HEK293 (cell line): ENCODE measurements at regions not wholly inside any gene's neighbourhood (a gene's known extent, or its start where the extent isn't known, plus 50 kb on each side); places are given as distances from the start of the nearest gene placed in this dataset.

Experiments
- CTCF ChIA-PET: fragments of 350-600 bp; formaldehyde crosslinking; extraction: SDS; loops from one replicate; lab custom pipeline; 2021; ENCODE audit warnings: antibody characterized with exemption; lab: Yijun Ruan, JAX
- POLR2A ChIA-PET: fragments of 300-600 bp; formaldehyde crosslinking; extraction: SDS; loops from one replicate; lab custom pipeline; 2020; ENCODE audit warnings: antibody characterized with exemption, inconsistent platforms; lab: Yijun Ruan, JAX
- H3K27ac ChIP-seq: fragments of 200-500 bp; sonication (Bioruptor generic); 2 replicates; pipeline ENCODE4 v1.5.1; 2014; ENCODE audit warnings: low read depth, low read length, control low read depth, inconsistent platforms; ENCODE audit errors: extremely low read depth
- H3K36me3 ChIP-seq, 2 experiments: fragments of 200-500 bp in 1 of 2; sonication (Bioruptor generic) in 1 of 2; 1 replicate in 1 of 2; 2 replicates in 1 of 2; pipeline ENCODE4 v1.5.1; 2014 to 2017; ENCODE audit warnings: inconsistent platforms in 2 of 2, low read length in 2 of 2; ENCODE audit not compliant: control insufficient read depth in 2 of 2, insufficient read depth in 1 of 2
- H3K4me1 ChIP-seq: fragments of 200-500 bp; sonication (Bioruptor generic); 2 replicates; pipeline ENCODE4 v1.5.1; 2014; ENCODE audit warnings: mild to moderate bottlenecking, low read length, inconsistent platforms; ENCODE audit not compliant: control insufficient read depth, insufficient read depth
- H3K4me3 ChIP-seq: 2 replicates; pipeline ENCODE4 v1.5.1; 2011; ENCODE audit warnings: low read depth, mild to moderate bottlenecking, control low read depth, low read length, moderate library complexity
- H3K9me3 ChIP-seq: fragments of 200-500 bp; sonication (Bioruptor generic); 2 replicates; pipeline ENCODE4 v1.5.1; 2014; ENCODE audit warnings: low read depth, low read length, inconsistent platforms; ENCODE audit not compliant: control insufficient read depth, insufficient read depth
- EGR2 ChIP-seq: fragments of 450-650 bp; formaldehyde crosslinking; IDR thresholded peaks from 2 replicates; pipeline ENCODE4 v1.5.1; 2016; ENCODE audit warnings: low read depth, missing biosample characterization, missing genetic modification characterization
- ELK4 ChIP-seq: IDR thresholded peaks from 2 replicates; pipeline ENCODE4 v1.6.1; 2011; ENCODE audit warnings: mild to moderate bottlenecking, low read depth, low read length, borderline replicate concordance
- FEZF1 ChIP-seq: fragments of 450-650 bp; formaldehyde crosslinking; IDR thresholded peaks from 2 replicates; pipeline ENCODE4 v1.5.1; 2016; ENCODE audit warnings: missing biosample characterization, missing genetic modification characterization
- GLI4 ChIP-seq: fragments of 450-650 bp; formaldehyde crosslinking; IDR thresholded peaks from 2 replicates; pipeline ENCODE4 v1.5.1; 2016; ENCODE audit warnings: missing biosample characterization, missing genetic modification characterization
- GLIS1 ChIP-seq: fragments of 450-650 bp; formaldehyde crosslinking; IDR thresholded peaks from 2 replicates; pipeline ENCODE4 v1.5.1; 2016; ENCODE audit warnings: missing biosample characterization, missing genetic modification characterization
- MEIS1 ChIP-seq: sonication (generic); formaldehyde crosslinking; IDR thresholded peaks from 2 replicates; pipeline ENCODE4 v1.8.1; 2022; ENCODE audit warnings: missing genetic modification reagents, mild to moderate bottlenecking, borderline replicate concordance
- MYNN ChIP-seq: fragments of 450-650 bp; formaldehyde crosslinking; IDR thresholded peaks from 2 replicates; pipeline ENCODE4 v1.5.1; 2016; ENCODE audit warnings: missing biosample characterization, missing genetic modification characterization, borderline replicate concordance
- OVOL3 ChIP-seq: fragments of 450-650 bp; formaldehyde crosslinking; IDR thresholded peaks from 2 replicates; pipeline ENCODE4 v1.5.1; 2016; ENCODE audit warnings: missing biosample characterization, missing genetic modification characterization
- PRDM4 ChIP-seq: fragments of 450-650 bp; formaldehyde crosslinking; IDR thresholded peaks from 2 replicates; pipeline ENCODE4 v1.5.1; 2017; ENCODE audit warnings: missing biosample characterization, missing genetic modification characterization
- REPIN1 ChIP-seq: fragments of 450-650 bp; formaldehyde crosslinking; IDR thresholded peaks from 2 replicates; pipeline ENCODE4 v1.5.1; 2017; ENCODE audit warnings: missing biosample characterization, missing genetic modification characterization, low read depth
- ZBTB1 ChIP-seq: fragments of 450-650 bp; formaldehyde crosslinking; IDR thresholded peaks from 2 replicates; pipeline ENCODE4 v1.5.1; 2016; ENCODE audit warnings: missing biosample characterization, missing genetic modification characterization
- ZBTB8A ChIP-seq: fragments of 450-650 bp; formaldehyde crosslinking; IDR thresholded peaks from 2 replicates; pipeline ENCODE4 v1.5.1; 2016; ENCODE audit warnings: missing biosample characterization, missing genetic modification characterization
- ZEB2 ChIP-seq: fragments of 450-650 bp; formaldehyde crosslinking; IDR thresholded peaks from 2 replicates; pipeline ENCODE4 v1.5.1; 2016; ENCODE audit warnings: missing biosample characterization, missing genetic modification characterization
- ZFP69B ChIP-seq: fragments of 450-650 bp; formaldehyde crosslinking; IDR thresholded peaks from 2 replicates; pipeline ENCODE4 v1.5.1; 2016; ENCODE audit warnings: missing biosample characterization, missing genetic modification characterization
- ZNF174 ChIP-seq: fragments of 450-650 bp; formaldehyde crosslinking; IDR thresholded peaks from 2 replicates; pipeline ENCODE4 v1.5.0; 2017; ENCODE audit warnings: missing biosample characterization, mild to moderate bottlenecking, missing genetic modification characterization
- ZNF274 ChIP-seq, 2 experiments: fragments of 200-500 bp in 1 of 2; fragments of 450-650 bp in 1 of 2; sonication (Bioruptor generic) in 1 of 2; formaldehyde crosslinking in 1 of 2; IDR thresholded peaks; 2 replicates each; pipeline versions ENCODE4 v1.5.1 to v1.6.1; 2014 to 2016; ENCODE audit warnings: borderline replicate concordance in 1 of 2, inconsistent platforms in 1 of 2, low read length in 1 of 2, missing biosample characterization in 1 of 2, missing genetic modification characterization in 1 of 2
- ZNF366 ChIP-seq: fragments of 450-650 bp; formaldehyde crosslinking; conservative IDR thresholded peaks from 2 replicates; pipeline ENCODE4 v1.5.1; 2016; ENCODE audit warnings: missing biosample characterization, missing genetic modification characterization
- ZNF521 ChIP-seq: fragments of 450-650 bp; formaldehyde crosslinking; IDR thresholded peaks from 2 replicates; pipeline ENCODE4 v1.5.1; 2017; ENCODE audit warnings: missing biosample characterization, mild to moderate bottlenecking, missing genetic modification characterization
- ZNF549 ChIP-seq: fragments of 450-650 bp; IDR thresholded peaks from 2 replicates; pipeline ENCODE4 v1.5.1; 2018; ENCODE audit warnings: missing biosample characterization, missing genetic modification characterization, mild to moderate bottlenecking, inconsistent platforms, moderate library complexity
- ZNF558 ChIP-seq: fragments of 450-650 bp; formaldehyde crosslinking; IDR thresholded peaks from 2 replicates; pipeline ENCODE4 v1.5.1; 2016; ENCODE audit warnings: missing biosample characterization, missing genetic modification characterization
- ZNF580 ChIP-seq: fragments of 450-650 bp; formaldehyde crosslinking; IDR thresholded peaks from 2 replicates; pipeline ENCODE4 v1.5.1; 2016; ENCODE audit warnings: missing biosample characterization, missing genetic modification characterization
- ZNF639 ChIP-seq: fragments of 450-650 bp; formaldehyde crosslinking; IDR thresholded peaks from 2 replicates; pipeline ENCODE4 v1.5.1; 2016; ENCODE audit warnings: missing biosample characterization, missing genetic modification characterization
- ZNF692 ChIP-seq: fragments of 450-650 bp; formaldehyde crosslinking; IDR thresholded peaks from 2 replicates; pipeline ENCODE4 v1.5.1; 2016; ENCODE audit warnings: missing biosample characterization, missing genetic modification characterization
- ZNF701 ChIP-seq: fragments of 450-650 bp; formaldehyde crosslinking; IDR thresholded peaks from 2 replicates; pipeline ENCODE4 v1.5.1; 2016; ENCODE audit warnings: missing biosample characterization, missing genetic modification characterization
- ZNF785 ChIP-seq: fragments of 450-650 bp; formaldehyde crosslinking; IDR thresholded peaks from 2 replicates; pipeline ENCODE4 v1.5.1; 2016; ENCODE audit warnings: missing biosample characterization, missing genetic modification characterization
- ZNF791 ChIP-seq: fragments of 450-650 bp; formaldehyde crosslinking; IDR thresholded peaks from 2 replicates; pipeline ENCODE4 v1.5.1; 2016; ENCODE audit warnings: missing biosample characterization, missing genetic modification characterization
- ZNF837 ChIP-seq: fragments of 450-650 bp; formaldehyde crosslinking; IDR thresholded peaks from 2 replicates; pipeline ENCODE4 v1.5.1; 2016; ENCODE audit warnings: missing biosample characterization, missing genetic modification characterization
- ZSCAN30 ChIP-seq: fragments of 450-650 bp; IDR thresholded peaks from 2 replicates; pipeline ENCODE4 v1.5.1; 2018; ENCODE audit warnings: missing biosample characterization, mild to moderate bottlenecking, missing genetic modification characterization, moderate library complexity
- ZSCAN4 ChIP-seq: fragments of 450-650 bp; formaldehyde crosslinking; IDR thresholded peaks from 2 replicates; pipeline ENCODE4 v1.5.1; 2017; ENCODE audit warnings: missing biosample characterization, missing genetic modification characterization
- ZXDB ChIP-seq: fragments of 450-650 bp; formaldehyde crosslinking; IDR thresholded peaks from 2 replicates; pipeline ENCODE4 v1.5.1; 2016; ENCODE audit warnings: missing biosample characterization, missing genetic modification characterization

- CTCF ChIA-PET = no interaction called here
- POLR2A ChIA-PET = no interaction called here
- no peak for TF ChIP-seq ZNF791 (tag by site-specific recombination)
- no peak for TF ChIP-seq PRDM4 (tag by site-specific recombination)
- no peak for TF ChIP-seq ZNF639 (tag by site-specific recombination)
- TF ChIP-seq ZNF549 (tag by site-specific recombination) = no peak
- TF ChIP-seq ZNF785 (tag by site-specific recombination) = no peak
- TF ChIP-seq ZNF701 (tag by site-specific recombination) = no peak
- TF ChIP-seq ZBTB8A (tag by site-specific recombination) = no peak
- no peak for TF ChIP-seq MYNN (tag by site-specific recombination)
- no peak for TF ChIP-seq ZFP69B
- TF ChIP-seq ZBTB1 = no peak
- no peak for TF ChIP-seq ZNF174
- TF ChIP-seq MEIS1 (CRISPR knock-in tag) = no peak
- TF ChIP-seq ZNF837 (tag by site-specific recombination) = no peak
Measured at GRCh38 chr4:114527170-114527569, 71.4 kb upstream of the UGT8 start.

GRCh38 chr4:114527637-114528036, 71.0 kb upstream of the UGT8 start:
- no peaks in the 10 kb centered on the region for H3K4me1 ChIP-seq
- POLR2A ChIA-PET = no interaction called here
- no peaks in the 10 kb centered on the region for H3K9me3 ChIP-seq
- H3K36me3 ChIP-seq = no peaks in the 10 kb centered on the region
- no peak overlapping the region for H3K4me3 ChIP-seq
- CTCF ChIA-PET = interaction anchor here (0.5 kb wide), 1 partner anchor 456 kb away, joined by 5 read pairs; no protein-coding TSS in a partner anchor
- no peak overlapping the region for H3K27ac ChIP-seq
- TF ChIP-seq ZEB2 (no peak), ELK4 (no peak), ZNF692 (no peak), ZNF274 (IDR thresholded peaks at IDR 0.05; ENCODE audit: low read length) (no peak), ZNF274 (tag by site-specific recombination; IDR thresholded peaks at IDR 0.05; ENCODE audit: borderline replicate concordance) (no peak), ZSCAN4 (tag by site-specific recombination) (no peak), ZXDB (no peak), GLIS1 (tag by site-specific recombination) (no peak), OVOL3 (no peak), ZNF366 (tag by site-specific recombination) (no peak), ZNF521 (tag by site-specific recombination) (no peak), ZNF558 (tag by site-specific recombination) (no peak), FEZF1 (tag by site-specific recombination) (no peak), ZNF580 (no peak), EGR2 (no peak), ZFP69B (no peak), ZSCAN30 (tag by site-specific recombination) (no peak), GLI4 (no peak), REPIN1 (tag by site-specific recombination) (no peak)

More at GRCh38 chr4:114527170-114527569, 71.4 kb upstream of the UGT8 start:
- H3K36me3 ChIP-seq = no peaks in the 10 kb centered on the region
- no peak overlapping the region for H3K4me3 ChIP-seq
- H3K4me1 ChIP-seq = no peaks in the 10 kb centered on the region
- H3K27ac ChIP-seq = no peak overlapping the region
- H3K9me3 ChIP-seq = no peaks in the 10 kb centered on the region
